Thyroid gland (tissue), 4 donors: ENCODE measurements at regions not wholly inside any gene's neighbourhood (a gene's known extent, or its start where the extent isn't known, plus 50 kb on each side); places are given as distances from the start of the nearest gene placed in this dataset.
"Not testable (repeated sequence)": the region's sequence is repeated elsewhere in the genome, so short reads cannot be mapped to it uniquely, and the experiment has no call there.

Source experiments
- POLR2A ChIP-seq, 2 donors: fragments of 450-650 bp; IDR thresholded peaks; one replicate each; pipeline ENCODE4 v1.6.1; 2017; ENCODE audit warnings: antibody characterized with exemption in 2 of 2, mild to moderate bottlenecking in 2 of 2, moderate library complexity in 1 of 2
- TF ChIP-seq, protein P1 (sequence below), 6 experiments: fragments of 200-600 bp in 3 of 6; fragments of 450-650 bp in 3 of 6; sonication (generic) in 3 of 6; IDR thresholded peaks; one replicate each; pipeline ENCODE4 v1.5.1; 2016 to 2019; ENCODE audit warnings: antibody characterized with exemption in 6 of 6, mild to moderate bottlenecking in 2 of 6, inconsistent platforms in 1 of 6, moderate library complexity in 1 of 6

DNA sequence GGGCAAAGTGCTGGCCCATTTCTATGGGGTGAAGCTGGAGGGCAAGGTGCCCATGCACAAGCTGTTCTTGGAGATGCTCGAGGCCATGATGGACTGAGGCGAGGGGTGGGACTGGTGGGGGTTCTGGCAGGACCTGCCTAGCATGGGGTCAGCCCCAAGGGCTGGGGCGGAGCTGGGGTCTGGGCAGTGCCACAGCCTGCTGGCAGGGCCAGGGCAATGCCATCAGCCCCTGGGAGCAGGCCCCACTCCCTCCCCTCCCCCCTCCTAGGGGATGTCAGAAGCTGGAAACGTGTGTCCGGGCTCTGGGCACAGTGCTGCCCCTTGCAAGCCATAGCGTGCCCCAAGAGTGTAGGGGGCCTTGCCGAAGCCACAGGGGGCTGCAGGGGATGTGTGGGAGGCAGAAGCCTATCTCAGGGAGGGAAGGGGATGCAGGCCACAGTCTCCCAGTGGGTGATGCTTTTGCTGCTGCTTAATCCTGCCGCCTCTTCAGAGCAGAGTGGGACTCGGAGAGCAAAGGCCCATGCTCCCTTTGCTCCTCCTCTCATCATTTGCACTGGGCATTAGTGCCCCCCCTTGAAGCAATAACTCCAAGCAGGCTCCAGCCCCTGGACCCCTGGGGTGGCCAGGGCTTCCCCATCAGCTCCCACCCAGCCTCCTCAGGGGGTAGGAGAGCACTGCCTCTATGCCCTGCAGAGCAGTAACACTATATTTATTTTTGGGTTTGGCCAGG lies 85.2 kb downstream of the MRPL57 start:
- TF ChIP-seq, protein P1, sequence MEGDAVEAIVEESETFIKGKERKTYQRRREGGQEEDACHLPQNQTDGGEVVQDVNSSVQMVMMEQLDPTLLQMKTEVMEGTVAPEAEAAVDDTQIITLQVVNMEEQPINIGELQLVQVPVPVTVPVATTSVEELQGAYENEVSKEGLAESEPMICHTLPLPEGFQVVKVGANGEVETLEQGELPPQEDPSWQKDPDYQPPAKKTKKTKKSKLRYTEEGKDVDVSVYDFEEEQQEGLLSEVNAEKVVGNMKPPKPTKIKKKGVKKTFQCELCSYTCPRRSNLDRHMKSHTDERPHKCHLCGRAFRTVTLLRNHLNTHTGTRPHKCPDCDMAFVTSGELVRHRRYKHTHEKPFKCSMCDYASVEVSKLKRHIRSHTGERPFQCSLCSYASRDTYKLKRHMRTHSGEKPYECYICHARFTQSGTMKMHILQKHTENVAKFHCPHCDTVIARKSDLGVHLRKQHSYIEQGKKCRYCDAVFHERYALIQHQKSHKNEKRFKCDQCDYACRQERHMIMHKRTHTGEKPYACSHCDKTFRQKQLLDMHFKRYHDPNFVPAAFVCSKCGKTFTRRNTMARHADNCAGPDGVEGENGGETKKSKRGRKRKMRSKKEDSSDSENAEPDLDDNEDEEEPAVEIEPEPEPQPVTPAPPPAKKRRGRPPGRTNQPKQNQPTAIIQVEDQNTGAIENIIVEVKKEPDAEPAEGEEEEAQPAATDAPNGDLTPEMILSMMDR (IDR thresholded peaks at IDR 0.05): not testable (repeated sequence)
- TF ChIP-seq POLR2A (IDR thresholded peaks at IDR 0.05): not testable (repeated sequence)
